HEK293T (cell line): ENCODE measurements at regions not wholly inside any gene's neighbourhood (a gene's known extent, or its start where the extent isn't known, plus 50 kb on each side); places are given as distances from the start of the nearest gene placed in this dataset.

Experiments
- BHLHE40 ChIP-seq: fragments of 450-650 bp; IDR thresholded peaks from 2 replicates; pipeline ENCODE4 v1.6.1; 2016; ENCODE audit warnings: mild to moderate bottlenecking, moderate library complexity, borderline replicate concordance
- CTBP1 ChIP-seq: fragments of 450-650 bp; IDR thresholded peaks from 2 replicates; pipeline ENCODE4 v1.6.1; 2016; ENCODE audit warnings: borderline replicate concordance
- ELF4 ChIP-seq: fragments of 450-650 bp; IDR thresholded peaks from 2 replicates; pipeline ENCODE4 v1.6.1; 2017; ENCODE audit warnings: antibody characterized with exemption
- FOXM1 ChIP-seq: fragments of 450-650 bp; IDR thresholded peaks from 2 replicates; pipeline ENCODE4 v1.6.1; 2017; ENCODE audit warnings: mild to moderate bottlenecking, borderline replicate concordance
- HDGF ChIP-seq: fragments of 450-650 bp; IDR thresholded peaks from 2 replicates; pipeline ENCODE4 v1.6.1; 2017; ENCODE audit warnings: antibody characterized with exemption, borderline replicate concordance
- LEF1 ChIP-seq: fragments of 450-650 bp; IDR thresholded peaks from 2 replicates; pipeline ENCODE4 v1.6.1; 2017; ENCODE audit warnings: mild to moderate bottlenecking, borderline replicate concordance
- SP1 ChIP-seq: fragments of 450-650 bp; IDR thresholded peaks from 2 replicates; pipeline ENCODE4 v1.6.1; 2017
- SUZ12 ChIP-seq: fragments of 450-650 bp; IDR thresholded peaks from 2 replicates; pipeline ENCODE4 v1.6.1; 2016; ENCODE audit warnings: mild to moderate bottlenecking
- TARDBP ChIP-seq: fragments of 450-650 bp; IDR thresholded peaks from 2 replicates; pipeline ENCODE4 v1.6.1; 2016
- ZNF384 ChIP-seq: fragments of 450-650 bp; IDR thresholded peaks from 2 replicates; pipeline ENCODE4 v1.6.1; 2016

DNA sequence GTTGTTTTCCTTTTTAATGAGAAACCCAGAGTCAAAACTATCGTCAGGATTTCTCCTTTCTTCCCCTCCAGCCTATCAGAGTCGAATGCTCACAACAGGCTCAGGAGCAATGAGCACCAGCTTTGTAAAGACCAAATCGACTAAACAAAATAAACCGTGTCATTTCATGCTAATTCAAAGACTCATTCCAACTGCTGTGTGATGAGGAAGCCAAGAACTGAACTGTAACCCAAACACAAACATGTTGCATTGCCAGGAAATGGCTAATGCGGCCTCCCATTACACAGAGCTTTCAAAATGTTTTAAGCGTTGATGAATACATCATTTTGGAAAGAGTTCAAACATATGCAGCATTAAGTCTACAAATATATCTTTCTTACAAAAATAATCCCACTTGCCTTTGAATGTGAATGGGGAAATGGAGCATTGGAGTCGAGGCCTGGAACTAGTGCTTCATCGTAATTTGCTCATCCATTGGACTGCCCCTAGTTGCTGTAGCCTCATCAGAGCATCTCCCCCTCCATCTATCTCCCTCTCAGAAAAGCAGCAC is 349.5 kb downstream of the GXYLT1 start:
- TF ChIP-seq SUZ12 (no peak), CTBP1 (no peak), LEF1 (no peak), TARDBP (no peak), BHLHE40 (no peak), HDGF (no peak), ZNF384 (no peak), ELF4 (no peak), SP1 (no peak), FOXM1 (no peak)
